GM20431 (cell line): ENCODE measurements at regions not wholly inside any gene's neighbourhood (a gene's known extent, or its start where the extent isn't known, plus 50 kb on each side); places are given as distances from the start of the nearest gene placed in this dataset.

ENCODE experiments used
- in situ Hi-C: fragments of 300-500 bp; cut with MseI, MboI; formaldehyde crosslinking; loops from one replicate; pipeline ENCODE4 v1.15.0; 2020; ENCODE audit warnings: low sequenced_read_pairs; ENCODE audit not compliant: unreplicated experiment

DNA sequence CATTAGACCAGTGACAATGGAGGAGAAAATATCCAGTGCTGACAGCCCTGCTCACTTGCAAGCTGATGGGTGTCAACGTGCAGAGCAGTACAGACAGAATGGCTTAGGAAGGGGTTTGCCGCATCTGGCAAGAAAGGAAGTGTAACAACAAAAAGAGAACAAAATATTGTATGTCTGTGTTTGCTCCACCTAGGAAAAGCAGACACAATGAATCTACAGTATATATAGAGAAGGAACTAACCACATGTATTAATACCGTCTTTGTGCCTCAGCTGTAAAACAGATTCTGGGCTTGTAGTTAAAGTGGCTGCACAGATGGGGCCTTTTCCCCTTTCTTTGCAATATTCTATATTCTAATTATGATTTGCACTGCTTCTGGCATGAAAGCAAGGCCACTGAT is 281.1 kb upstream of the MEOX2 start:
- in situ Hi-C loops = no loop called here

- in situ Hi-C loops = no loop called here
Measured at GRCh38 chr7:15967121-15967520, 280.6 kb upstream of the MEOX2 start.

DNA sequence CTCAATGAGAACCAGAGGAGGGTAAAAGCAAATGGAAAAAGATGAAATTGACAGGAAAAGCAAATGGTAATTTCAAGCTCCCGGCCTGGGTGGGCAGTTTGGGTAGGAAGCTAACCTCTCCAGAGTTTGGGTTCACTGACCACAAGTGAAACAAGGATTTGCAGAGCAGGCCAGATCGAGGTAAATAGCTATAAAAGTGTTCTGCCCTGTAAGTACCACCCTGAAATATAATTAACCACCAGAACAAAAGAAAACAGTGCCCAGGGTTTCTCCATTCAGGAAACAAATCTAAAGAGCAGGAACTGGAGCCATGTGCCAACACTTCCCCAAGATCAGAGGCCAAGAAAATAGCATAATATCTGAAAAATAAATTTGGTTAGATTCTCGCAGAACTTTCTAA is 276.7 kb upstream of the MEOX2 start:
- in situ Hi-C loops = no loop called here

GRCh38 chr7:15954671-15955354 is 268.3 kb upstream of the MEOX2 start:
- in situ Hi-C loops = no loop called here

DNA sequence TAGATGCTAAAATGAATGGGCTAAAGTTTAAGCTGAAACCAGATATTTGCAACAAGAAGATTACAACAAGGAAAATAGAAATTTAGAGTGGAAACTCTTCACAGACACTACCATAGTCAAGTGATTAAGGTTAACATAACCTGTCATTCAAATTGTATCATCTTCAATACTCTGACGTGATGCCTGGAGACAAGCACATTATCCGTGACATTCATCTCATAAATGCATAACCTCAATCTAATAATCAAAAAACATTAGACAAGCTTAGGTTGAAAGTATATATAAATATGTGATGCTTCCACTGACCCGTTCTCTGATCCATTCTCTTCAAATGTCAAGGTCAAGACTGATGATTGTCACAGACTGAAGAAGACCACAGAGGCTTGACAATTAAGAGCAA is 263.8 kb upstream of the MEOX2 start:
- in situ Hi-C loops = no loop called here

DNA sequence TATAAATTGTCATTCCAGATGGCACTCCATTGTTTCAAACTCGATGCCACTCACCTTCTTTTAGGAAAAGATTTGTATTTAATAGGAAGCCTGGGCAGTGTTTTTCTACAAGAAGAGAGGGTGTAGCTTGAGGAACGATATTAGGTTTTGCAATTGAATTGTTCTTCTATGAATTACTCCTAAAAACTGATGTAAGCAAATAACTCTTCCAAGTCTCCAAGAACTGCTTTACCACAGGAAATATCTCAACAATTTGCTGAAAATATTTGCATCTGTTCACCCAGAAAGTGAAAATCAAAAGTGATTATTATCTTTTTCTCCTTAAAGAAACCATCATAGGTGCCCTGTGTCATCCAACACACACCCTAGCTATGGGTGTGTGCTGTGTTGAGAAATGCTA is 261.3 kb upstream of the MEOX2 start:
- in situ Hi-C loops = no loop called here

- in situ Hi-C loops = no loop called here
Measured at GRCh38 chr7:15938115-15938514, 251.6 kb upstream of the MEOX2 start.

- in situ Hi-C loops = no loop called here
Measured at GRCh38 chr7:15937571-15937970, 251.1 kb upstream of the MEOX2 start.

- in situ Hi-C loops = no loop called here
Measured at GRCh38 chr7:15936991-15937390, 250.5 kb upstream of the MEOX2 start.

DNA sequence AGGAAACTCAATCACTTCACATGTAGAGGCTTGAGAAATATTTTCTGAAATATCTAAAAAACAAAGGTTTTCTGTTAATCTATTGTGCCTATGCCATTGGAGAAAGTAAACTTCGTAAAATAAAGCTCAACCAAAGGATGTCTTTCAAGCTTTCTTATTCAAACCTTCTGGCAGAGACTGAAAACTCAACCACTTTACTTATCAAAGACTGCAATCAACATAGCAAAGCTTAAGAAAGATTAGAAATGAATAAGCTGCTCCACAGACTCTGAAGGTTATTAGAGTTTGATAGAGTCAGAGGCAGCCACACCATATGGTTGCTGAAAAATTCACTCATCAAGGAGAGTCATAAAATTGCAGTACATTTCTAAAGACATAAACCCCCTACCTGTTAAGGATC is 245.8 kb upstream of the MEOX2 start:
- in situ Hi-C loops = no loop called here

- in situ Hi-C loops = no loop called here
Measured at GRCh38 chr7:15929411-15929810, 242.9 kb upstream of the MEOX2 start.

- in situ Hi-C loops = no loop called here
Measured at GRCh38 chr7:15925608-15926007, 239.1 kb upstream of the MEOX2 start.

- in situ Hi-C loops = no loop called here
Measured at GRCh38 chr7:15924910-15925309, 238.4 kb upstream of the MEOX2 start.

GRCh38 chr7:15922002-15922401 is 235.5 kb upstream of the MEOX2 start:
- in situ Hi-C loops = no loop called here

- in situ Hi-C loops = no loop called here
Measured at GRCh38 chr7:15921576-15921975, 235.1 kb upstream of the MEOX2 start.

DNA sequence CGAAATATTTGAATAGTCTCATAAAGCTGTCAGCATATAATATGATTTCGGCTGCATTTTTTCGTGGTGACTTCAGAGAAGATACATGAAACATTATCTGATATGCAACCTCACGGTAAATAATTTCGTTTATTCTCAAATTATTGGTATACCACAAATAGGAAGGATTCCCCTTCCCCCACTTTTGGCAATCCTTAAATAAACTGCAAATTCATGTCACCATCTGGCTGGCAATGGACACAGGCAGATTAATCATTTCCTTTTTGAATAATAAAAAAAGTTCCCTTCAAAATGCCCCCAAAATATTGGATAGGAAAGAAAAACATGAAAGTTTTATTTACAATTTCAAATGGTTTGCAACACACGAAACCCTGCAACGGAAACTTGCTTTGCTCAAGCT is 234.5 kb upstream of the MEOX2 start:
- in situ Hi-C loops = no loop called here

- in situ Hi-C loops = no loop called here
Measured at GRCh38 chr7:15916681-15917380, 230.3 kb upstream of the MEOX2 start.

- in situ Hi-C loops = no loop called here
Measured at GRCh38 chr7:15915686-15916293, 229.3 kb upstream of the MEOX2 start.

GRCh38 chr7:15914611-15915010 is 228.1 kb upstream of the MEOX2 start:
- in situ Hi-C loops = no loop called here

GRCh38 chr7:15906436-15906835 is 220.0 kb upstream of the MEOX2 start:
- in situ Hi-C loops = no loop called here

- in situ Hi-C loops = no loop called here
Measured at GRCh38 chr7:15905251-15906040, 219.0 kb upstream of the MEOX2 start.
